Skeletal muscle satellite cell (primary cell): ENCODE measurements at regions not wholly inside any gene's neighbourhood (a gene's known extent, or its start where the extent isn't known, plus 50 kb on each side); places are given as distances from the start of the nearest gene placed in this dataset.
"Not testable (repeated sequence)": the region's sequence is repeated elsewhere in the genome, so short reads cannot be mapped to it uniquely, and the experiment has no call there.

Experiments used
- H3K27me3 ChIP-seq: 2 replicates; pipeline ENCODE4 v1.7.0; 2013; ENCODE audit warnings: low read length; ENCODE audit not compliant: control insufficient read depth, insufficient read depth
- H3K36me3 ChIP-seq: 2 replicates; pipeline ENCODE4 v1.7.0; 2013; ENCODE audit warnings: mild to moderate bottlenecking, control low read depth, low read length; ENCODE audit not compliant: insufficient read depth
- H3K4me1 ChIP-seq: 2 replicates; pipeline ENCODE4 v1.7.0; 2013; ENCODE audit warnings: low read length; ENCODE audit not compliant: control insufficient read depth, insufficient read depth
- H3K4me2 ChIP-seq: 2 replicates; pipeline ENCODE4 v1.7.0; 2013; ENCODE audit warnings: mild to moderate bottlenecking, low read length
- H3K4me3 ChIP-seq: 2 replicates; pipeline ENCODE4 v1.7.0; 2013; ENCODE audit warnings: low read length
- H3K9ac ChIP-seq: 2 replicates; pipeline ENCODE4 v1.7.0; 2013; ENCODE audit warnings: mild to moderate bottlenecking, low read depth, low read length, moderate library complexity
- H3K9me3 ChIP-seq: replicated peaks from 2 replicates; pipeline ENCODE4 v1.7.0; 2013; ENCODE audit warnings: mild to moderate bottlenecking, control low read depth, low read length

DNA sequence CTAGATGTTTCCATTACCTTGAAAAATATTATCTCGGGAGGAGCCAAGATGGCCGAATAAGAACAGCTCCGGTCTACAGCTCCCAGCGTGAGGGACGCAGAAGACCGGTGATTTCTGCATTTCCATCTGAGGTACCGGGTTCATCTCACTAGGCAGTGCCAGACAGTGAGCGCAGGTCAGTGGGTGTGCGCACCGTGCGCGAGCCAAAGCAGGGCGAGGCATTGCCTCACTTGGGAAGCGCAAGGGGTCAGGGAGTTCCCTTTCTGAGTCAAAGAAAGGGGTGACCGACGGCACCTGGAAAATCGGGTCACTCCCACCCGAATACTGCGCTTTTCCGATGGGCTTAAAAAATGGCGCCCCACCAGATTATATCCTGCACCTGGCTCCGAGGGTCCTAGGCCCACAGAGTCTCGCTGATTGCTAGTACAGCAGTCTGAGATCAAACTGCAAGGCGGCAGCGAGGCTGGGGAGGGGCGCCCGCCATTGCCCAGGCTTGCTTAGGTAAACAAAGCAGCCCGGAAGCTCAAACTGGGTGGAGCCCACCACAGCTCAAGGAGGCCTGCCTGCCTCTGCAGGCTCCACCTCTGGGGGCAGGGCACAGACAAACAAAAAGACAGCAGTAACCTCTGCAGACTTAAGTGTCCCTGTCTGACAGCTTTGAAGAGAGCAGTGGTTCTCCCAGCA is 367.8 kb downstream of the NR2F1-AS1 start:
- H3K9ac ChIP-seq, H3K36me3 ChIP-seq: not testable (repeated sequence)

GRCh38 chr5:93209476-93209875 is 371.5 kb downstream of the NR2F1-AS1 start:
- Histone ChIP-seq H3K27me3 (no peaks in the 10 kb centered on the region), H3K9me3 (no peaks in the 10 kb centered on the region), H3K4me2 (no peak overlapping the region), H3K36me3 (no peaks in the 10 kb centered on the region), H3K9ac (no peak overlapping the region), H3K4me3 (no peak overlapping the region), H3K4me1 (peaks cover 3% of the 10 kb centered on the region)

More for the DNA sequence above, 367.8 kb downstream of the NR2F1-AS1 start:
- H3K4me1 ChIP-seq, H3K9me3 ChIP-seq, H3K4me3 ChIP-seq, H3K27me3 ChIP-seq, H3K4me2 ChIP-seq: not testable (repeated sequence)

- Histone ChIP-seq H3K4me3 (no peak overlapping the region), H3K9ac (no peak overlapping the region), H3K27me3 (no peaks in the 10 kb centered on the region), H3K9me3 (no peaks in the 10 kb centered on the region), H3K4me1 (peaks cover 3% of the 10 kb centered on the region), H3K36me3 (no peaks in the 10 kb centered on the region), H3K4me2 (no peak overlapping the region)
These were observed 372.8 kb downstream of the NR2F1-AS1 start for GRCh38 chr5:93208141-93208751.

- Histone ChIP-seq H3K9ac (no peak overlapping the region), H3K27me3 (no peaks in the 10 kb centered on the region), H3K4me3 (no peak overlapping the region), H3K4me1 (peaks cover 3% of the 10 kb centered on the region), H3K4me2 (no peak overlapping the region), H3K9me3 (no peaks in the 10 kb centered on the region), H3K36me3 (no peaks in the 10 kb centered on the region)
These were observed 374.8 kb downstream of the NR2F1-AS1 start for GRCh38 chr5:93206203-93206602.

DNA sequence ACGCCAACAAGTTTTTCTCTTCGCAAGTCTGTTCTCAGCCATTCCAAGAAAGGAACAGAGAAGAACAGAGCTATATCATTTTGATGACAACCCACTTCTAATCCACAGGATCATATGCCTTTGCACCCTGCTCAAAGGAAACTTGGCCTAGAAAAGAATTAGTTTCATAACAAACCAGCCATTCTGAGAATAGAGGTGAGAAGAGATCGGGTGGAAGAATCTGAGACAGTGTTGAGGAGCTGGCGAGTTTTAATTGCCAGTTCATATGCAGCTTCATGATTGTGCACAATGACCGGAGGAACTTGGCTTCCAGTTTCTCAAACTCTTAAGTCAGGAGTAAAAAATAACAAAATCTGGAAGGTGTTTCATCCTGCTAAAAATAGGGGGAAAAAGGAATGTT is 380.0 kb downstream of the NR2F1-AS1 start:
- Histone ChIP-seq H3K27me3 (no peaks in the 10 kb centered on the region), H3K4me2 (no peak overlapping the region)

DNA sequence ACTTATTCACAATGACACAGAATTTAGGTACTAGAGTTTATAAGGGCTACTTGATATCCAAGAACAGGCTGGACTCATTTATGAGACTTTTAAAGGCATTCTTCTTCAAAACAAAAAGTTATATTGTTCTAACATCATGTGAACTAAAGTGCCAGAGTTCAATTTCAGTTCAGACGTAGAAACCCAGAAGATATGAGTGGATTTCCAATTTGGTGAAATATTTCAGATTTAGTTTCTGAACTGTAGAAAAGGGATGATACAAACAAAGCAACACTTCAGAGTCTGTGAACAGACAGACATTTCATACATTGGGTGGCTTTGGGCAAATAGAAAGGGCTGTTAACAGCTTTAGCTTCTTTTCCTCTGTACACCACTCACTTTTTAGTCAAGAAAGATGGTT is 384.0 kb downstream of the NR2F1-AS1 start:
- no peaks in the 10 kb centered on the region for H3K27me3 ChIP-seq
- H3K36me3 ChIP-seq, result no peaks in the 10 kb centered on the region
- H3K4me3 ChIP-seq, result no peak overlapping the region
- H3K9me3 ChIP-seq, result no peaks in the 10 kb centered on the region
- no peak overlapping the region for H3K9ac ChIP-seq
- no peak overlapping the region for H3K4me2 ChIP-seq
- H3K4me1 ChIP-seq, result peaks cover 35% of the 10 kb centered on the region

More for the DNA sequence above, 380.0 kb downstream of the NR2F1-AS1 start:
- Histone ChIP-seq H3K9me3 (no peaks in the 10 kb centered on the region), H3K36me3 (no peaks in the 10 kb centered on the region), H3K4me3 (no peak overlapping the region), H3K4me1 (peaks cover 9% of the 10 kb centered on the region), H3K9ac (no peak overlapping the region)

GRCh38 chr5:93193431-93194347 is 387.3 kb downstream of the NR2F1-AS1 start:
- H3K4me1 ChIP-seq, result peaks cover 56% of the 10 kb centered on the region

GRCh38 chr5:93192683-93193082 is 388.3 kb downstream of the NR2F1-AS1 start:
- no peaks in the 10 kb centered on the region for H3K9me3 ChIP-seq
- no peaks in the 10 kb centered on the region for H3K27me3 ChIP-seq
- H3K9ac ChIP-seq, result peak overlapping the region; percentile 52
- peak overlapping the region; percentile 41 for H3K4me2 ChIP-seq
- H3K4me1 ChIP-seq, result peaks cover 56% of the 10 kb centered on the region
- H3K4me3 ChIP-seq, result no peak overlapping the region
- H3K36me3 ChIP-seq, result no peaks in the 10 kb centered on the region

More at GRCh38 chr5:93193431-93194347, 387.3 kb downstream of the NR2F1-AS1 start:
- Histone ChIP-seq H3K36me3 (no peaks in the 10 kb centered on the region), H3K9me3 (no peaks in the 10 kb centered on the region), H3K9ac (peak overlapping the region; percentile 1), H3K4me3 (no peak overlapping the region), H3K4me2 (no peak overlapping the region), H3K27me3 (no peaks in the 10 kb centered on the region)

DNA sequence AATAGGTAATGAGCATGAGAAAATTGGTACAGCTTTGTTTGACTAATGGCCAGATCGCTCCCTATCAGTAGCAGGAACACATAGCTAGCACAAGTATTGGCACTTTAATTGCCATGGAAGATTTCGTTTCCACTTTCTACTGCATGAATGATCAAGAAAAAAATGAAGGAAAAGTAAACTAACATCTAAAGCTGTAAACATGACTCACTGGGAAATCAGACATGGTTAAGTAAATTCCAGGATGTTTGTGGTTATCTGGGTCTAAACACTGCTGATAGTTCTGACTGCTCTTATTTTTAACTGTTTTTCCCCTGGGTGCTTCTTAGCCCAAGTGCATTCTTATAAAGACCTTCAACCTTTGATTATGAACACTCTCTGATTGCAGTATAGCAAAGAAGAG is 388.9 kb downstream of the NR2F1-AS1 start:
- Histone ChIP-seq H3K36me3 (no peaks in the 10 kb centered on the region), H3K4me1 (peaks cover 57% of the 10 kb centered on the region), H3K4me3 (no peak overlapping the region), H3K9ac (peak overlapping the region; percentile 52), H3K27me3 (no peaks in the 10 kb centered on the region), H3K4me2 (peak overlapping the region; percentile 41), H3K9me3 (no peaks in the 10 kb centered on the region)

GRCh38 chr5:93191035-93191817 is 389.8 kb downstream of the NR2F1-AS1 start:
- Histone ChIP-seq H3K4me2 (no peak overlapping the region), H3K27me3 (no peaks in the 10 kb centered on the region), H3K4me3 (no peak overlapping the region), H3K4me1 (peaks cover 64% of the 10 kb centered on the region), H3K9me3 (no peaks in the 10 kb centered on the region), H3K36me3 (no peaks in the 10 kb centered on the region), H3K9ac (peak overlapping the region; percentile 40)

- Histone ChIP-seq H3K4me1 (peaks cover 72% of the 10 kb centered on the region), H3K9me3 (no peaks in the 10 kb centered on the region), H3K36me3 (no peaks in the 10 kb centered on the region), H3K9ac (peak overlapping the region; percentile 32), H3K4me2 (peak overlapping the region; percentile 5), H3K4me3 (no peak overlapping the region), H3K27me3 (no peaks in the 10 kb centered on the region)
These were observed 391.3 kb downstream of the NR2F1-AS1 start for GRCh38 chr5:93189707-93190120.
